Amniotic stem cell (primary cell): ENCODE measurements at regions not wholly inside any gene's neighbourhood (a gene's known extent, or its start where the extent isn't known, plus 50 kb on each side); places are given as distances from the start of the nearest gene placed in this dataset.
"Not testable (repeated sequence)": the region's sequence is repeated elsewhere in the genome, so short reads cannot be mapped to it uniquely, and the experiment has no call there.

Experiments used
- DNase-seq: peaks from one replicate; lab custom pipeline; 2025; lab: John Stamatoyannopoulos, UW

- DNase-seq: no peak
These were observed 365.8 kb upstream of the UMPS start for GRCh38 chr3:124364317-124365020.

- not testable (repeated sequence) for DNase-seq
These were observed 363.6 kb upstream of the UMPS start for GRCh38 chr3:124366655-124367054.

- DNase-seq: no peak
These were observed 357.5 kb upstream of the UMPS start for GRCh38 chr3:124372775-124373174.

GRCh38 chr3:124373524-124373923 is 356.7 kb upstream of the UMPS start:
- no peak for DNase-seq

- no peak for DNase-seq
These were observed 355.7 kb upstream of the UMPS start for GRCh38 chr3:124374583-124374982.

- DNase-seq: peak; percentile 5
These were observed 348.5 kb upstream of the UMPS start for GRCh38 chr3:124381575-124382333.

GRCh38 chr3:124383051-124383450 is 347.2 kb upstream of the UMPS start:
- peak; percentile 5 for DNase-seq

- DNase-seq: no peak
These were observed 346.3 kb upstream of the UMPS start for GRCh38 chr3:124383846-124384466.

GRCh38 chr3:124384527-124384926 is 345.7 kb upstream of the UMPS start:
- DNase-seq: no peak

- no peak for DNase-seq
These were observed 344.3 kb upstream of the UMPS start for GRCh38 chr3:124385996-124386395.

- DNase-seq: no peak
These were observed 343.2 kb upstream of the UMPS start for GRCh38 chr3:124386996-124387595.

GRCh38 chr3:124391774-124392173 is 338.5 kb upstream of the UMPS start:
- DNase-seq: no peak

- no peak for DNase-seq
These were observed 336.9 kb upstream of the UMPS start for GRCh38 chr3:124393340-124393739.

GRCh38 chr3:124395162-124395561 is 335.1 kb upstream of the UMPS start:
- no peak for DNase-seq

- DNase-seq: no peak
These were observed 334.5 kb upstream of the UMPS start for GRCh38 chr3:124395584-124396338.

- DNase-seq: no peak
These were observed 333.8 kb upstream of the UMPS start for GRCh38 chr3:124396339-124396950.

GRCh38 chr3:124397088-124397487 is 333.2 kb upstream of the UMPS start:
- DNase-seq: no peak

- DNase-seq: no peak
These were observed 331.7 kb upstream of the UMPS start for GRCh38 chr3:124398594-124398993.

- DNase-seq: peak; percentile 20
These were observed 328.4 kb upstream of the UMPS start for GRCh38 chr3:124401843-124402242.

- DNase-seq: no peak
These were observed 327.5 kb upstream of the UMPS start for GRCh38 chr3:124402791-124403190.

GRCh38 chr3:124404621-124405020 is 325.6 kb upstream of the UMPS start:
- DNase-seq: no peak

- no peak for DNase-seq
These were observed 323.0 kb upstream of the UMPS start for GRCh38 chr3:124407260-124407659.
